ENCODE measurements at regions not wholly inside any gene's neighbourhood (a gene's known extent, or its start where the extent isn't known, plus 50 kb on each side); places are given as distances from the start of the nearest gene placed in this dataset.

- no peaks in the 10 kb centered on the region for H3K4me1 ChIP-seq (ENCODE audit: control insufficient read depth in 1 of 2, low read depth in 2 of 2)
- TF ChIP-seq CTCF (IDR thresholded peaks at IDR 0.05): no peak
- H3K27ac ChIP-seq: no peak overlapping the region
- H3K9me3 ChIP-seq: no peaks in the 10 kb centered on the region
- ATAC-seq (ENCODE audit: insufficient number of reproducible peaks, low FRiP score, low read depth) (no peak), DNase-seq (ENCODE audit: low spot score) (no peak)
- no peaks in the 10 kb centered on the region for H3K27me3 ChIP-seq (replicated peaks; ENCODE audit: insufficient read depth)
- no peak overlapping the region for H3K4me3 ChIP-seq
- no peaks in the 10 kb centered on the region for H3K36me3 ChIP-seq
Observed at GRCh38 chr10:55485827-55486226, 684.8 kb upstream of the PCDH15 start.

- DNase-seq (ENCODE audit: low spot score): no peak
- Histone ChIP-seq H3K27ac (no peak overlapping the region), H3K27me3 (replicated peaks; ENCODE audit: insufficient read depth) (no peaks in the 10 kb centered on the region), H3K9me3 (no peaks in the 10 kb centered on the region), H3K4me1 (ENCODE audit: control insufficient read depth in 1 of 2, low read depth in 2 of 2) (no peaks in the 10 kb centered on the region), H3K36me3 (no peaks in the 10 kb centered on the region), H3K4me3 (no peak overlapping the region)
- no peak for TF ChIP-seq CTCF (IDR thresholded peaks at IDR 0.05)
- no peak for ATAC-seq (ENCODE audit: insufficient number of reproducible peaks, low FRiP score, low read depth)
Observed at GRCh38 chr10:55476129-55476528, 675.1 kb upstream of the PCDH15 start.

- Histone ChIP-seq H3K27me3 (replicated peaks; ENCODE audit: insufficient read depth) (no peaks in the 10 kb centered on the region), H3K36me3 (no peaks in the 10 kb centered on the region), H3K4me3 (no peak overlapping the region), H3K4me1 (ENCODE audit: control insufficient read depth in 1 of 2, low read depth in 2 of 2) (no peaks in the 10 kb centered on the region), H3K27ac (no peak overlapping the region), H3K9me3 (no peaks in the 10 kb centered on the region)
- ATAC-seq (ENCODE audit: insufficient number of reproducible peaks, low FRiP score, low read depth): no peak
- TF ChIP-seq CTCF (IDR thresholded peaks at IDR 0.05): no peak
- no peak for DNase-seq (ENCODE audit: low spot score)
Observed at GRCh38 chr10:55474258-55474657, 673.2 kb upstream of the PCDH15 start.

- no peak for DNase-seq (ENCODE audit: low spot score)
- no peaks in the 10 kb centered on the region for H3K9me3 ChIP-seq
Observed at GRCh38 chr10:55470840-55471239, 669.8 kb upstream of the PCDH15 start.

GRCh38 chr10:55466806-55467504 lies 665.9 kb upstream of the PCDH15 start:
- TF ChIP-seq CTCF (IDR thresholded peaks at IDR 0.05): no peak
- no peak overlapping the region for H3K4me3 ChIP-seq
- H3K36me3 ChIP-seq: no peaks in the 10 kb centered on the region
- H3K4me1 ChIP-seq (ENCODE audit: control insufficient read depth in 1 of 2, low read depth in 2 of 2): no peaks in the 10 kb centered on the region
- ATAC-seq (ENCODE audit: insufficient number of reproducible peaks, low FRiP score, low read depth) (no peak), DNase-seq (ENCODE audit: low spot score) (no peak)
- H3K9me3 ChIP-seq: no peaks in the 10 kb centered on the region
- H3K27ac ChIP-seq: peak overlapping the region in 1 of 2 donors; percentile 11
- no peaks in the 10 kb centered on the region for H3K27me3 ChIP-seq (replicated peaks; ENCODE audit: insufficient read depth)

More at GRCh38 chr10:55470840-55471239, 669.8 kb upstream of the PCDH15 start:
- Histone ChIP-seq H3K27ac (no peak overlapping the region), H3K4me3 (no peak overlapping the region), H3K27me3 (replicated peaks; ENCODE audit: insufficient read depth) (no peaks in the 10 kb centered on the region), H3K4me1 (ENCODE audit: control insufficient read depth in 1 of 2, low read depth in 2 of 2) (no peaks in the 10 kb centered on the region), H3K36me3 (no peaks in the 10 kb centered on the region)
- no peak for TF ChIP-seq CTCF (IDR thresholded peaks at IDR 0.05)
- no peak for ATAC-seq (ENCODE audit: insufficient number of reproducible peaks, low FRiP score, low read depth)
